EL (cell line): ENCODE measurements at regions not wholly inside any gene's neighbourhood (a gene's known extent, or its start where the extent isn't known, plus 50 kb on each side); places are given as distances from the start of the nearest gene placed in this dataset.

ENCODE experiments used
- DNase-seq: peaks from one replicate; pipeline ENCODE4 v3.0.0-alpha.2; 2016

DNA sequence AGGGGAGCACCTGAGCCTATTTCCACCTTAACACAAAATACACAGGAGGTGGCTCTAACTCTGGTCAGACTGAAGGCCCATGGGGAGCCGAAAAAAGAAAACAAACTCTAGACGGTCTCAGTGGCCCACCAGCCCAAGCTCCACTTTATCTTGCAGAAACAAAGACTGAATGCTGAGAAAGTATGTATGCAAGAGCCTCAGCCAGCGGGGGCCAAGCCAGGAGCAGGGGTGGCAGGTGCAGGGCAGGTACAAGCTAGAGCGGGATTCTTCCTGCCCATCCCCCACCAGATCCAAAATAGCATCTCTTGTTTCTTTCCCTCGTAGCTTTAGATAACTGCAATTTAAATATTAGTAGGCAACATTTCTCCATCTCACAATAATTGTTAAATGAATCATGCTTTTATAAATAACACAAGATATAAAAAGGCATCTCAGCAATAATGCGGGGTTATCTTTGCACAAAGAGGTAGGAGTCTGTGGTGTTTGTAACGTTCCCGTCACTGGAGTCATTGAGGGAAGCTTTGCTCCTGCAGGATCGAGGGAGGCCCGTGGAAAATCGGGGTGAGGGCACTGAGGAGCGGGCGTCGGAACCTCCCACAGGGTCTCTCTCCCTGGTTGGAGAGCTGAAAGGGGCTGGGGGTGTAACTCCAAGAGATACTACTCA lies 418.0 kb downstream of the SHANK2 start:
- no peak for DNase-seq

DNA sequence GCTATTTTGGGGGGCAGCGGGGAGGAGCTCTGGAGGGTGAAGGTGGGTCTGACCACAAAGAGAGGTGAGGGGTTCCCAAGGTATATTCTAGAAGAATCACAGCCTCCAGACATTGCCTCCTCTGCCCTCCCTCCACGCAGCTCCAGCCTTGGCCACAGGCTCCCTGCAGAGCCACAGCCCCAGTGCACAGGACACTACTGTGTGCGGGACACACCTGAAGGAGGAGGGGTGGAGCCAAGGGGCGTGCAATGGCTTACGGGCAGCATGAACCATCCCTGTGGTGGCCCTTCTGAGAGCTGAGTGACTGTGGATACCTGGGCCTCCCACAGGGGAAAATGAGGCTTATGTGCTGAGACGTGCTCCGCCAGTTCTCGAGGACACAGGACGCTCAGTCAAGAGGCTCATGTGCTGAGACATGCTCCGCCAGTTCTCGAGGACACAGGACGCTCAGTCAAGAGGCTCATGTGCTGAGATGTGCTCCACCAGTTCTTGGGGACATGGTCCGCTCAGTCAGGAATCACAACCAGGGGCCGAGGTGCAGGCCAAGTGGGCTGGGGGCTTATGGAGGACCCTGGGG lies 417.3 kb downstream of the SHANK2 start:
- DNase-seq = no peak

- DNase-seq = no peak
These were observed 416.3 kb downstream of the SHANK2 start for GRCh38 chr11:70836071-70836470.

GRCh38 chr11:70838198-70838597 lies 414.2 kb downstream of the SHANK2 start:
- DNase-seq = no peak

- DNase-seq = no peak
These were observed 412.5 kb downstream of the SHANK2 start for GRCh38 chr11:70839851-70840250.

GRCh38 chr11:70841264-70841663 lies 411.1 kb downstream of the SHANK2 start:
- no peak for DNase-seq

- no peak for DNase-seq
These were observed 410.1 kb downstream of the SHANK2 start for GRCh38 chr11:70842256-70842655.

DNA sequence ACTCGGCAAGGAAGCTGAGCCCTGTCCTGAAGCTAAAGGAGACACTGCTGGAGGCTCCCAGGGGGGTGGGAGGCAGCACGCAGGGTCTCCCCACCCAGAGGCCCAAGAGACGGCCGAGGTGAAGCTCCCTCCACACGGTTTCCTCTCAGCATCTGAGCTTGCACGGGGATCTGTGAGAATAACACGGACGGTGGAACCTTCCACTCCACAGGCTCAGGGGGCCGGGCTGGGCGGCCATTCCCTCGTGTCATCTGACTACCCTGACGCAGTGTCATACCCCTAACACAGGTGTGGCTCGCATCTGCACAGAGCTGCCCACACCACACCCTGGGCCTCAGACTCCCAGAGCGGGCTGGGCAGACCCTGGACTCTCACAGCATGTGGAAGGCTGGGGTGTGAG lies 409.7 kb downstream of the SHANK2 start:
- DNase-seq = no peak

- DNase-seq = no peak
These were observed 408.5 kb downstream of the SHANK2 start for GRCh38 chr11:70843906-70844305.

GRCh38 chr11:70844387-70844786 lies 408.0 kb downstream of the SHANK2 start:
- no peak for DNase-seq

GRCh38 chr11:70845591-70846041 lies 406.8 kb downstream of the SHANK2 start:
- no peak for DNase-seq

DNA sequence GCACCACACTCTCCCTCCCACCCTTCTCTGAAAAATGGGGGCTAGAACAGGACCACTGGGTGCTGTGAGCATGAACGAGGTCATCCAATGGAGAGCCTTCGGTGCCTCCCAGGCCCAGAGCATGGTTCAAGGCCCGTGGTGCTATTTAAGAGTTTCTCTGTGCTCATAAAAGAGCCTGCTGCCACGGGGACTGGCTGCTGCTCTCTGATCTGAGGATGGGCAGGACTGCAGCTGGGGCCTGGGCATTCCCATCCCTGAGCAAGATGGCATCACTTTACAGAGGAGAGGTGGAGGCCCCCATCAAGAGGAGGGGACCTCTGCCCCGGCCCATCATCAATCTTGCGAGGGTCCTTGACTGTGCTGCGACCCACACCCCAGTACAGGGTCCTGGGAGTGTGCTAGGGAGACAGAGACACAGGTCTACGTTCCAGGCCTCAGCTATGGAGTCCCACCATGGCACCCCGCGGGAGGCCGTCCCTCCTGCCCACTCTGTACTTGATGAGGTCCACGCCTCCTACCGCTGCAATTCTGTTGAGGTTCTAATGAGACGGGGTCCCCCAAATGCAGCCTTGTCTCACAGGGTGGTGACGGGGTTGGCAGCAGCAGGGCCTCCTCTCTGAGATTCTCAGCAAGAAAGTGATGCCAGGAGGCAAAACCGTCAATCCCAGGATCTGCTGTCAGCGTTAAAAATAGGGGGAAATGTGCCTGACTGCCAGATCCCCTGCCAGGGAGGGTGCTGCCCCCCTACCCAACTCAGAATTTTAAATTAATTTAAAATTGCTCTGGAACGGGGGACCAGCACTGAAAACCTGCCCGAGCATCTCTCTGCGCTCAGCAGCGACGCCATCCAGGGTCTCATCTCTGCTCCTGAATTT lies 405.4 kb downstream of the SHANK2 start:
- DNase-seq = no peak

GRCh38 chr11:70848243-70848750 lies 404.1 kb downstream of the SHANK2 start:
- no peak for DNase-seq

DNA sequence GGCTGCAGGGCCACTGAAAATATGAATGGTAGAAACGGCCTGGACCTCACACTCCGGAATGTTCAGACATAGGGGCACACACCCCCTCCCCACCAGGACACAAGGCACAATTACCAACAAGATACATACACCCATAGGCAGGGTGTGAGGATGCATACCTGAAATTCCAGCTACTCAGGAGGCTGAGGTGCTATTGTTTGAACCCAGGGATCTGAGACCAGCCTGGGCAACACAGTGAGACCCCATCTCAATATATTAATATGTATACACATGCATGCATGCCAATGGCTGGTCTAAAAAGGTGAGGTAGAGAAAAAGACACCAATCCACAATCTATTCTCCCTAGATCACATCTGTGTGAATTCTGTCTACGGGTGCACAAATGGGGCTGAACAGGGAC lies 403.3 kb downstream of the SHANK2 start:
- no peak for DNase-seq

DNA sequence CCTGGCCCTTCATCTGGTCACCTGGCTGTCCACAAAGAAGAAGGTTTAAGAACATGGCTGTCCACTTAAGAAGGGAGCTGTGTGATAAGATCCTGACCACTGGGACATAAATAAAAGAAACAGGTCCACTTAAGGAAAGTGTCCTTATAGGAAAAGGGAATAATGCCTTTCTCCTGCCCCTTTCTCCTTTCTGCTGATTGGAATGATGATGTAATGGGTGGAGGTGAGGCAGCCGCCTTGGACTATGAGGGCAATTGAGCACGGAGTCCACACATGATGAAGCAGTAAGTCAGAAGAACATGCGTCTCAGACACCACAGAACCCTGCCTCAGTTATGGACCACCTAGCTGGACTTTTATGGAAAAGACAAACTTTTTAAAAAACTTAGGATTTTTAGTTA lies 401.1 kb downstream of the SHANK2 start:
- DNase-seq = no peak

GRCh38 chr11:70851907-70852306 lies 400.5 kb downstream of the SHANK2 start:
- no peak for DNase-seq

GRCh38 chr11:70853068-70853769 lies 399.2 kb downstream of the SHANK2 start:
- no peak for DNase-seq

- DNase-seq = no peak
These were observed 398.6 kb downstream of the SHANK2 start for GRCh38 chr11:70853770-70854108.

- DNase-seq = no peak
These were observed 398.2 kb downstream of the SHANK2 start for GRCh38 chr11:70854201-70854600.

DNA sequence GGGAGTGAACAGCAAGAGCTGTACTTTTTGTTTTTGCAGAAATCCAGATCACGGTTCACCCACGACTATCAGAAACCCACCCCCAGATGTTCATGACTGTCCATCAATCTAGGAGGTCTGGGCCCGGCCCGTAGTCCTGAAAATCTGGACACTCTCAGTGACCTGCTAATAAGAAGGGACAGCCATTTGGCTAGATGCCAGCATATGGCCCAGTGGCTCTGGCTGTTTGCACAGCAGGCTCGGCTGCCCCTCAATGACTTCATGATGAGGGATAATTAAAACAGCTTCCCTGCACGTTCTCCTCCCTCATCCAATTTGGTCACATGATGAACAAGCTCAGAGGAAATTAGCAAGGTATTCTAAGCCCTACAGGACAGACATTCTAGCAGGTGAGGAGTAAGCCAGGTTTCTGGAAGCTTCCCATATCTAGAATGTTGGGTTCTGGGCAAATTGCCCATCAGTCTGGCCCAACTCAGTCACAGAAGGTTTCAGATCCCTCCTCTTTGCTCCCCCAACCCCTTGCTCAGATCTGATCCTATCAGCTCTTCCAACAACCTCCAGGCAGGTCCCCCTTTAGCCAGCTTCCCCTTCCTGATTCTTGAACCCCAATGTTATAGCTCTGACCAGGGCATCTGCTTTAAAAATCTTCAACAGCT lies 397.3 kb downstream of the SHANK2 start:
- no peak for DNase-seq

- DNase-seq = no peak
These were observed 394.5 kb downstream of the SHANK2 start for GRCh38 chr11:70857894-70858293.

GRCh38 chr11:70859180-70859579 lies 393.2 kb downstream of the SHANK2 start:
- DNase-seq = no peak

GRCh38 chr11:70860888-70861287 lies 391.5 kb downstream of the SHANK2 start:
- no peak for DNase-seq
